ENCODE measurements at regions not wholly inside any gene's neighbourhood (a gene's known extent, or its start where the extent isn't known, plus 50 kb on each side); places are given as distances from the start of the nearest gene placed in this dataset.

DNA sequence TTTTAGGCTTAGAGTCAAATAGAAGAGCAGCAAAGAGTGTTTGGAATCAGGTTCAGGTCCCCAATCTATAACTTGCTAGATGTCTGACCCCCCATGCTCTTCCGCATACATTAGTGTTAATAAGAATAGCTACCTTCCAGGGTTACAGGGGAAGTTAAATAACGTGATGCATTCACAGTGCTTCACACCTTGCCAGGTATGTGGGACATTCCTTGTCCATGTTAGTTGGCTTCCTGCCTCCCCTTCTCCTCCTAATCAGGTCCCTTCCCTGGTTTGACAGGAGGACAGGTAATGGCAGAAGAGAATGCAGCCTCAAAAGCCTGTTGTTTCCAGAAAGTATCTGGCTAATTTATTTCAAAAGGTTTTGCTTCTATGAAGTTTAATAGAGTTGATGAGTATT lies 248.7 kb downstream of the MID1IP1 start:
- Histone ChIP-seq H2BK5ac (ENCODE audit: insufficient read length, low read length) (no peak overlapping the region), H4K20me1 (ENCODE audit: control insufficient read depth, insufficient read depth, insufficient read length) (no peaks in the 10 kb centered on the region), H3K27ac (ENCODE audit: insufficient read length, low read depth, low read length) (no peak overlapping the region), H3K18ac (ENCODE audit: insufficient read length, low read depth, low read length) (no peak overlapping the region), H2BK12ac (ENCODE audit: insufficient read length, low read depth, low read length) (no peak overlapping the region), H3K23me2 (ENCODE audit: insufficient read length, low read depth, low read length, poor library complexity, severe bottlenecking) (no peaks in the 10 kb centered on the region), H3K79me1 (ENCODE audit: insufficient read depth, low read depth, low read length, poor library complexity, severe bottlenecking) (no peaks in the 10 kb centered on the region), H2AK5ac (ENCODE audit: insufficient read length, low read length) (no peak overlapping the region), H3T11ph (ENCODE audit: low read length) (no peak overlapping the region), H3K79me2 (ENCODE audit: insufficient read depth, low read length) (no peaks in the 10 kb centered on the region), H2BK15ac (ENCODE audit: low read depth, low read length) (no peak overlapping the region), H3K23ac (ENCODE audit: insufficient read length, low read depth, low read length) (no peak overlapping the region), H4K5ac (ENCODE audit: insufficient read length, low read depth, low read length) (no peak overlapping the region), H2BK20ac (ENCODE audit: low read depth, low read length, poor library complexity, severe bottlenecking) (no peak overlapping the region), H4K8ac (replicated peaks; ENCODE audit: insufficient read length, low read depth, low read length) (no peak overlapping the region), H3K9ac (ENCODE audit: extremely low read depth, insufficient read length, low read length) (no peak overlapping the region), H2AFZ (ENCODE audit: low read length) (no peak overlapping the region), H2BK120ac (ENCODE audit: low read depth, low read length, poor library complexity, severe bottlenecking) (no peak overlapping the region), H4K91ac (ENCODE audit: insufficient read length, low read depth, low read length) (no peak overlapping the region), H3K14ac (ENCODE audit: insufficient read depth, low read length) (no peak overlapping the region), H3K56ac (ENCODE audit: insufficient read length, low read depth, low read length) (no peak overlapping the region), H3K9me3 (ENCODE audit: control insufficient read depth, low read depth, low read length) (peaks cover 5% of the 10 kb centered on the region), H3K4ac (ENCODE audit: low read depth, low read length) (no peak overlapping the region), H3K27me3 (ENCODE audit: insufficient read depth, low read length) (no peaks in the 10 kb centered on the region), H3K4me1 (ENCODE audit: insufficient read depth, low read length) (0 out of 2 replicates have a peak, but pooled peaks cover 2% of the 10 kb centered on the region), H3K4me2 (ENCODE audit: insufficient read depth, insufficient read length, low read length) (no peak overlapping the region)
- H3K27ac Mint-ChIP-seq = no peak overlapping the region
- TF ChIP-seq, protein P1, sequence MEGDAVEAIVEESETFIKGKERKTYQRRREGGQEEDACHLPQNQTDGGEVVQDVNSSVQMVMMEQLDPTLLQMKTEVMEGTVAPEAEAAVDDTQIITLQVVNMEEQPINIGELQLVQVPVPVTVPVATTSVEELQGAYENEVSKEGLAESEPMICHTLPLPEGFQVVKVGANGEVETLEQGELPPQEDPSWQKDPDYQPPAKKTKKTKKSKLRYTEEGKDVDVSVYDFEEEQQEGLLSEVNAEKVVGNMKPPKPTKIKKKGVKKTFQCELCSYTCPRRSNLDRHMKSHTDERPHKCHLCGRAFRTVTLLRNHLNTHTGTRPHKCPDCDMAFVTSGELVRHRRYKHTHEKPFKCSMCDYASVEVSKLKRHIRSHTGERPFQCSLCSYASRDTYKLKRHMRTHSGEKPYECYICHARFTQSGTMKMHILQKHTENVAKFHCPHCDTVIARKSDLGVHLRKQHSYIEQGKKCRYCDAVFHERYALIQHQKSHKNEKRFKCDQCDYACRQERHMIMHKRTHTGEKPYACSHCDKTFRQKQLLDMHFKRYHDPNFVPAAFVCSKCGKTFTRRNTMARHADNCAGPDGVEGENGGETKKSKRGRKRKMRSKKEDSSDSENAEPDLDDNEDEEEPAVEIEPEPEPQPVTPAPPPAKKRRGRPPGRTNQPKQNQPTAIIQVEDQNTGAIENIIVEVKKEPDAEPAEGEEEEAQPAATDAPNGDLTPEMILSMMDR (conservative IDR thresholded peaks at IDR 0.05) = no peak
- H3K9me3 Mint-ChIP-seq = peaks cover 66 to 77% of the 10 kb centered on the region in 2 experiments
- H3K27me3 Mint-ChIP-seq (ENCODE audit: low read depth) = no peaks in the 10 kb centered on the region; the same call in 1 of the 2 replicates
- H3K36me3 Mint-ChIP-seq (ENCODE audit: insufficient read depth in 1 of 3, low read depth in 3 of 3) = peaks cover 0 to 2% (median 2%) of the 10 kb centered on the region in 3 experiments; a peak in 3 of 7 replicates
- H3K4me1 Mint-ChIP-seq = 0 out of 4 replicates have a peak, but pooled peaks cover 0 to 2% of the 10 kb centered on the region in 2 experiments
- WGBS (ENCODE audit: extremely low coverage, insufficient read length, low lambda C conversion rate) = no CpG with 5 or more reads among the region's 2 CpGs
- no peak for DNase-seq
- no peak overlapping the region for H3K4me3 Mint-ChIP-seq

Data from H9 (cell line).